Nephron (organoid): ENCODE measurements at regions not wholly inside any gene's neighbourhood (a gene's known extent, or its start where the extent isn't known, plus 50 kb on each side); places are given as distances from the start of the nearest gene placed in this dataset.
"Not testable (repeated sequence)": the region's sequence is repeated elsewhere in the genome, so short reads cannot be mapped to it uniquely, and the experiment has no call there.

Experiments used
- H3K27ac Mint-ChIP-seq, 3 experiments: 2 replicates each; pipeline ENCODE4 v1.8.0; 2020; ENCODE audit warnings: mixed read lengths in 3 of 3, mild to moderate bottlenecking in 2 of 3, moderate library complexity in 1 of 3
- H3K27me3 Mint-ChIP-seq: 2 replicates; pipeline ENCODE4 v1.8.0; 2021; ENCODE audit warnings: low read depth, mild to moderate bottlenecking, moderate library complexity, mixed read lengths
- H3K36me3 Mint-ChIP-seq: 2 replicates; pipeline ENCODE4 v1.8.0; 2020; ENCODE audit warnings: low read depth, mixed read lengths
- H3K4me1 Mint-ChIP-seq: 2 replicates; pipeline ENCODE4 v1.8.0; 2020; ENCODE audit warnings: mixed read lengths
- H3K4me3 Mint-ChIP-seq, 3 experiments: 2 replicates each; pipeline ENCODE4 v1.8.0; 2020; ENCODE audit warnings: mild to moderate bottlenecking in 3 of 3, mixed read lengths in 3 of 3, moderate library complexity in 2 of 3
- H3K9me3 Mint-ChIP-seq: 2 replicates; pipeline ENCODE4 v1.8.0; 2020; ENCODE audit warnings: mixed read lengths
- TF ChIP-seq, protein P1 (sequence below), 3 experiments: fragments of 200-600 bp; sonication (generic); IDR thresholded peaks; one replicate each; pipeline ENCODE4 v1.5.0; 2021; ENCODE audit warnings: antibody characterized with exemption in 3 of 3; ENCODE audit not compliant: unreplicated experiment in 3 of 3

- Mint-ChIP-seq H3K36me3 (no peaks in the 10 kb centered on the region), H3K4me1 (no peaks in the 10 kb centered on the region), H3K4me3 (no peak overlapping the region), H3K27ac (no peak overlapping the region), H3K27me3 (no peaks in the 10 kb centered on the region), H3K9me3 (no peaks in the 10 kb centered on the region)
- TF ChIP-seq, protein P1, sequence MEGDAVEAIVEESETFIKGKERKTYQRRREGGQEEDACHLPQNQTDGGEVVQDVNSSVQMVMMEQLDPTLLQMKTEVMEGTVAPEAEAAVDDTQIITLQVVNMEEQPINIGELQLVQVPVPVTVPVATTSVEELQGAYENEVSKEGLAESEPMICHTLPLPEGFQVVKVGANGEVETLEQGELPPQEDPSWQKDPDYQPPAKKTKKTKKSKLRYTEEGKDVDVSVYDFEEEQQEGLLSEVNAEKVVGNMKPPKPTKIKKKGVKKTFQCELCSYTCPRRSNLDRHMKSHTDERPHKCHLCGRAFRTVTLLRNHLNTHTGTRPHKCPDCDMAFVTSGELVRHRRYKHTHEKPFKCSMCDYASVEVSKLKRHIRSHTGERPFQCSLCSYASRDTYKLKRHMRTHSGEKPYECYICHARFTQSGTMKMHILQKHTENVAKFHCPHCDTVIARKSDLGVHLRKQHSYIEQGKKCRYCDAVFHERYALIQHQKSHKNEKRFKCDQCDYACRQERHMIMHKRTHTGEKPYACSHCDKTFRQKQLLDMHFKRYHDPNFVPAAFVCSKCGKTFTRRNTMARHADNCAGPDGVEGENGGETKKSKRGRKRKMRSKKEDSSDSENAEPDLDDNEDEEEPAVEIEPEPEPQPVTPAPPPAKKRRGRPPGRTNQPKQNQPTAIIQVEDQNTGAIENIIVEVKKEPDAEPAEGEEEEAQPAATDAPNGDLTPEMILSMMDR (IDR thresholded peaks at IDR 0.05; ENCODE audit: unreplicated experiment in 3 of 3), result no peak
Measured at GRCh38 chr12:20150835-20151422, 217.4 kb upstream of the PDE3A start.

GRCh38 chr12:20154052-20154451 lies 214.3 kb upstream of the PDE3A start:
- Mint-ChIP-seq H3K27me3 (no peaks in the 10 kb centered on the region), H3K9me3 (no peaks in the 10 kb centered on the region), H3K4me1 (no peaks in the 10 kb centered on the region), H3K4me3 (no peak overlapping the region), H3K36me3 (no peaks in the 10 kb centered on the region), H3K27ac (no peak overlapping the region)
- TF ChIP-seq, protein P1 (IDR thresholded peaks at IDR 0.05; ENCODE audit: unreplicated experiment in 3 of 3), result no peak

GRCh38 chr12:20155374-20155773 lies 213.0 kb upstream of the PDE3A start:
- Mint-ChIP-seq H3K27ac (no peak overlapping the region), H3K36me3 (no peaks in the 10 kb centered on the region), H3K27me3 (no peaks in the 10 kb centered on the region), H3K4me1 (no peaks in the 10 kb centered on the region), H3K9me3 (no peaks in the 10 kb centered on the region), H3K4me3 (no peak overlapping the region)
- TF ChIP-seq, protein P1 (IDR thresholded peaks at IDR 0.05; ENCODE audit: unreplicated experiment in 3 of 3), result no peak

GRCh38 chr12:20160899-20161298 lies 207.4 kb upstream of the PDE3A start:
- H3K27ac Mint-ChIP-seq, H3K27me3 Mint-ChIP-seq, H3K4me3 Mint-ChIP-seq, H3K9me3 Mint-ChIP-seq, H3K4me1 Mint-ChIP-seq, H3K36me3 Mint-ChIP-seq: not testable (repeated sequence)

DNA sequence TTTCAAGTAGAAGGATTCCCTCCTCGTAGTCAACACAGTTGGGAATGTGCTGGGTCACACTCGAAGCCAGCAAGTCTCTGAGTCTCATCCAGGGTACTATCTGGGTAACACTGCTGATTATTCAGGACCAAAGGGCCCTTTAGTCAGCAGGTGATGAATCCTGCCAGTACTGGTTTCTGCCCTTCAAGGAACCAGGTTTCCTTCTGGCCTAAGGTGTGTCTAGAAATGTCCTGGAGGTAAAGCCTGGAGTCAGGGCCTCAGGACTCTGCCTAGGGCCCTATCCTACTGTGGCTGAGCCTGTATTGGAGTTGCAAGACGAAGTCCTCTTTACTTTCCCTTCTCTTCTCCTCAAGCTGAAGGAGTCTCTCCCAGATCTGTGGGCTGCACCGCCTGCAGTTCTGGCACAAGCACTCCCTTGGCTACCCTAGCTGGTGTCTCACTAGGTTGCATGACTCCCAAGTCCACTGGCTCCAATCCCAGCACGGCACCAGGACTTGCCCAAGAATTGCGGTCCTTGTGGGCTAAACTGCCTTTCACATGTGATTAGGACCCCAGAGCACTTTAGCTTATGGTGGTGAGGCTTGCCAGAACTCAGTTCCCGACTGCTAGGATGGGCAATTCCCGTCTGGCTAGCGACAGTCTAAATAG lies 193.7 kb upstream of the PDE3A start:
- no peak overlapping the region for H3K4me3 Mint-ChIP-seq
- H3K27me3 Mint-ChIP-seq, result no peaks in the 10 kb centered on the region
- H3K4me1 Mint-ChIP-seq, result no peaks in the 10 kb centered on the region
- no peaks in the 10 kb centered on the region for H3K36me3 Mint-ChIP-seq
- H3K9me3 Mint-ChIP-seq, result no peaks in the 10 kb centered on the region
- TF ChIP-seq, protein P1 (IDR thresholded peaks at IDR 0.05; ENCODE audit: unreplicated experiment in 3 of 3), result no peak
- H3K27ac Mint-ChIP-seq, result no peak overlapping the region

- no peaks in the 10 kb centered on the region for H3K27me3 Mint-ChIP-seq
- no peak overlapping the region for H3K4me3 Mint-ChIP-seq
- no peak overlapping the region for H3K27ac Mint-ChIP-seq
- TF ChIP-seq, protein P1 (IDR thresholded peaks at IDR 0.05; ENCODE audit: unreplicated experiment in 3 of 3), result no peak
- no peaks in the 10 kb centered on the region for H3K36me3 Mint-ChIP-seq
- H3K4me1 Mint-ChIP-seq, result no peaks in the 10 kb centered on the region
- H3K9me3 Mint-ChIP-seq, result no peaks in the 10 kb centered on the region
Measured at GRCh38 chr12:20175704-20176388, 192.5 kb upstream of the PDE3A start.
